ENCODE measurements at regions not wholly inside any gene's neighbourhood (a gene's known extent, or its start where the extent isn't known, plus 50 kb on each side); places are given as distances from the start of the nearest gene placed in this dataset.

- TF ChIP-seq CTCF (IDR thresholded peaks at IDR 0.05) = no peak
- no peak for TF ChIP-seq POLR2A (IDR thresholded peaks at IDR 0.05)
These were observed 170.1 kb downstream of the HAUS1 start for GRCh38 chr18:46274266-46274665.

All from thyroid gland (tissue), 4 donors.